GM23338 (cell line): ENCODE measurements at regions not wholly inside any gene's neighbourhood (a gene's known extent, or its start where the extent isn't known, plus 50 kb on each side); places are given as distances from the start of the nearest gene placed in this dataset.

Experiments
- ATAC-seq: fragments of 200-7000 bp; cut with Tn5 transposase; 3 replicates; pipeline ENCODE4 v1.9.1; 2020
- DNase-seq: peaks from one replicate; pipeline ENCODE4 v3.0.0-alpha.2; 2015; ENCODE audit warnings: low spot score
- H2AFZ ChIP-seq: fragments of 200-600 bp; sonication (generic); 2 replicates; pipeline ENCODE4 v1.8.0; 2016; ENCODE audit warnings: antibody characterized with exemption, mild to moderate bottlenecking, moderate library complexity
- H3F3A ChIP-seq: fragments of 200-600 bp; sonication (generic); replicated peaks from 2 replicates; pipeline ENCODE4 v1.8.0; 2017; ENCODE audit warnings: antibody characterized with exemption, mixed run types, low read depth
- H3K27ac ChIP-seq: fragments of 200-600 bp; sonication (generic); 2 replicates; pipeline ENCODE4 v1.6.1; 2016; ENCODE audit warnings: low read depth
- H3K27me3 ChIP-seq: fragments of 200-600 bp; sonication (generic); 2 replicates; pipeline ENCODE4 v1.8.0; 2016; ENCODE audit warnings: mild to moderate bottlenecking, mixed run types, moderate library complexity; ENCODE audit not compliant: insufficient read depth
- H3K36me3 ChIP-seq: fragments of 200-600 bp; sonication (generic); 2 replicates; pipeline ENCODE4 v1.8.0; 2016; ENCODE audit warnings: mild to moderate bottlenecking; ENCODE audit not compliant: insufficient read depth
- H3K4me1 ChIP-seq: fragments of 200-600 bp; sonication (generic); 2 replicates; pipeline ENCODE4 v1.8.0; 2016; ENCODE audit warnings: mild to moderate bottlenecking, moderate library complexity; ENCODE audit not compliant: insufficient read depth
- H3K4me2 ChIP-seq: fragments of 200-600 bp; sonication (generic); 2 replicates; pipeline ENCODE4 v1.7.1; 2017; ENCODE audit warnings: mixed run types
- H3K4me3 ChIP-seq: fragments of 200-600 bp; sonication (generic); 2 replicates; pipeline ENCODE4 v1.6.1; 2016; ENCODE audit warnings: mixed run types
- H3K79me2 ChIP-seq: fragments of 200-600 bp; sonication (generic); replicated peaks from 2 replicates; pipeline ENCODE4 v1.8.0; 2017; ENCODE audit warnings: mild to moderate bottlenecking; ENCODE audit not compliant: insufficient read depth
- H3K9me2 ChIP-seq: fragments of 200-600 bp; sonication (generic); 2 replicates; pipeline ENCODE4 v1.8.0; 2017; ENCODE audit not compliant: insufficient read depth
- H4K20me1 ChIP-seq: fragments of 200-600 bp; sonication (generic); replicated peaks from 2 replicates; pipeline ENCODE4 v1.8.0; 2017; ENCODE audit warnings: mild to moderate bottlenecking; ENCODE audit not compliant: insufficient read depth
- H3K27ac Mint-ChIP-seq: 2 replicates; pipeline ENCODE4 v1.8.0; 2020; ENCODE audit warnings: inconsistent platforms, mild to moderate bottlenecking, moderate library complexity, mixed read lengths
- H3K27me3 Mint-ChIP-seq: 3 replicates; pipeline ENCODE4 v1.8.0; 2022; ENCODE audit warnings: low read depth, mild to moderate bottlenecking, moderate library complexity, mixed read lengths, inconsistent platforms; ENCODE audit not compliant: insufficient read depth, poor library complexity
- H3K36me3 Mint-ChIP-seq: 3 replicates; pipeline ENCODE4 v1.8.0; 2021; ENCODE audit warnings: low read depth, mild to moderate bottlenecking, inconsistent platforms, moderate library complexity, mixed read lengths
- H3K4me1 Mint-ChIP-seq: 3 replicates; pipeline ENCODE4 v1.8.0; 2020; ENCODE audit warnings: mild to moderate bottlenecking, inconsistent platforms, mixed read lengths
- H3K4me3 Mint-ChIP-seq: 3 replicates; pipeline ENCODE4 v1.8.0; 2021; ENCODE audit warnings: moderate library complexity, mild to moderate bottlenecking, inconsistent platforms, mixed read lengths
- H3K9me3 Mint-ChIP-seq: 3 replicates; pipeline ENCODE4 v1.8.0; 2020; ENCODE audit warnings: moderate library complexity, mild to moderate bottlenecking, inconsistent platforms, mixed read lengths
- CREB1 ChIP-seq: fragments of 250-450 bp; sonication (Bioruptor Pico); IDR thresholded peaks from 2 replicates; pipeline ENCODE4 v1.5.0; 2020; ENCODE audit warnings: low read depth, mild to moderate bottlenecking, moderate library complexity
- CTCF ChIP-seq, 2 experiments: fragments of 200-600 bp in 1 of 2; sonication (generic) in 1 of 2; conservative IDR thresholded peaks; 2 replicates each; pipeline versions ENCODE4 v1.5.1 to v1.6.1; 2016 to 2017; ENCODE audit warnings: antibody characterized with exemption in 2 of 2, low read depth in 2 of 2, mild to moderate bottlenecking in 2 of 2, moderate library complexity in 1 of 2
- JUNB ChIP-seq: IDR thresholded peaks from one replicate; pipeline ENCODE4 v1.6.1; 2016; ENCODE audit warnings: antibody characterized with exemption; ENCODE audit not compliant: unreplicated experiment
- NANOG ChIP-seq: IDR thresholded peaks from 2 replicates; pipeline ENCODE4 v1.6.1; 2016; ENCODE audit warnings: antibody characterized with exemption, borderline replicate concordance
- POLR2AphosphoS5 ChIP-seq: IDR thresholded peaks from 2 replicates; pipeline ENCODE4 v1.6.1; 2016; ENCODE audit warnings: antibody characterized with exemption, low read depth
- STAT1 ChIP-seq: IDR thresholded peaks from one replicate; pipeline ENCODE4 v1.6.1; 2016; ENCODE audit warnings: antibody characterized with exemption; ENCODE audit not compliant: unreplicated experiment
- ZNF114 ChIP-seq: fragments of 250-450 bp; sonication (Bioruptor Pico); IDR thresholded peaks from 2 replicates; pipeline ENCODE4 v1.5.0; 2020; ENCODE audit warnings: mild to moderate bottlenecking, moderate library complexity
- ZNF331 ChIP-seq: fragments of 250-450 bp; sonication (Bioruptor Pico); IDR thresholded peaks from 2 replicates; pipeline ENCODE4 v1.5.0; 2020; ENCODE audit warnings: low read depth, mild to moderate bottlenecking, moderate library complexity
- ZNF462 ChIP-seq: fragments of 250-450 bp; sonication (Bioruptor Pico); IDR thresholded peaks from 2 replicates; pipeline ENCODE4 v1.5.0; 2020; ENCODE audit warnings: mild to moderate bottlenecking, moderate library complexity
- TF ChIP-seq, protein P1 (sequence below): IDR thresholded peaks from 2 replicates; pipeline ENCODE4 v1.6.1; 2016; ENCODE audit warnings: antibody characterized with exemption

DNA sequence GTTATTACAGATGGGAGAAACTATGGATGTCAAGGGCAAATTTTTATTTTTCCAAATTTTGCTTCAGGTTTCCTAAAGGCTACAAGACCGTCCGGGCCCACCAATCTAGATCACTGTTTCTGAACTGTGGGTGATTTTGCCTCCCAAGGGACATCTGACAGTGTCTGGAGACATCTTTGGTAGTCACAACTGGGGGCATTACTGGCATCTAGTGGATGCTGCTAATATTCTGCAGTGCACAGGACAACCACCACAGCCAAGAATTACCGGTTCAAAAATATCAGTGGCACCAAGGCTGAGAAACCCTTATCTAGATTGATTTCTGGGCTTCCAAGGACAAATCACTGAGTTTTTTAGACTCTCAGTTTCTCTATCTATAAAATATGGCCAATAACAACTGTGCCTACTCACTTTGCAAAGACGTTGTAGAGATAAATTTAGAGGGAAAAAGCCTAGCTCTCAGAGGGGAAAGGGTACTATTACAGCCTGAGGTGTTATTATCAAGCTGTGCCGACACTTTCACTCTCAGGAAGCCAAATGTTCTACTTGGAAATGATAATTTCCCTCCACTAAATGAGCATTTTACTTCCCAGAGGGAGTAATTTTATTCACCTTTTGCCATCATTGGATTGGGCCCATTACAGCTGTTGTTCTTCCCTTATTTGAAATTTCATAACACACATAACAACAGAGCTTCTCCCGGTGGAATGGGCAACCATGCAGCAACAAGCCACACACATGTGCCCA is 442.1 kb downstream of the CENPC start:
- no peaks in the 10 kb centered on the region for H3K79me2 ChIP-seq
- H3K27me3 ChIP-seq = no peaks in the 10 kb centered on the region
- no peaks in the 10 kb centered on the region for H3F3A ChIP-seq
- H4K20me1 ChIP-seq = no peaks in the 10 kb centered on the region
- H3K9me3 Mint-ChIP-seq = no peaks in the 10 kb centered on the region
- H3K4me3 Mint-ChIP-seq = no peak overlapping the region
- no peak for ATAC-seq
- H3K36me3 Mint-ChIP-seq = no peaks in the 10 kb centered on the region
- no peak overlapping the region for H3K4me2 ChIP-seq
- H3K4me3 ChIP-seq = no peak overlapping the region
- no peak for DNase-seq
- TF ChIP-seq CTCF (conservative IDR thresholded peaks at IDR 0.05; ENCODE audit: low read depth in 2 of 2) (peak in 1 of 2 experiments; percentile 41; a peak in 2 of 4 replicates), STAT1 (no peak)
- no peaks in the 10 kb centered on the region for H3K27me3 Mint-ChIP-seq
- H3K27ac ChIP-seq = no peak overlapping the region
- no peak overlapping the region for H3K27ac Mint-ChIP-seq
- H3K9me2 ChIP-seq = no peaks in the 10 kb centered on the region
- no peaks in the 10 kb centered on the region for H3K4me1 ChIP-seq
- H3K4me1 Mint-ChIP-seq = peaks cover 2% of the 10 kb centered on the region; the same call in 1 of the 3 replicates
- no peaks in the 10 kb centered on the region for H3K36me3 ChIP-seq
- H2AFZ ChIP-seq = no peak overlapping the region

GRCh38 chr4:67101612-67102011 is 443.7 kb downstream of the CENPC start:
- Mint-ChIP-seq H3K27me3 (no peaks in the 10 kb centered on the region), H3K9me3 (0 out of 3 replicates have a peak, but pooled peaks cover 2% of the 10 kb centered on the region), H3K4me3 (no peak overlapping the region), H3K4me1 (peaks cover 2% of the 10 kb centered on the region; the same call in 1 of the 3 replicates), H3K36me3 (no peaks in the 10 kb centered on the region), H3K27ac (no peak overlapping the region)
- Histone ChIP-seq H4K20me1 (no peaks in the 10 kb centered on the region), H3K4me1 (no peaks in the 10 kb centered on the region), H3K9me2 (no peaks in the 10 kb centered on the region), H3K79me2 (no peaks in the 10 kb centered on the region), H3K27me3 (no peaks in the 10 kb centered on the region), H2AFZ (no peak overlapping the region), H3K27ac (no peak overlapping the region), H3F3A (no peaks in the 10 kb centered on the region), H3K36me3 (no peaks in the 10 kb centered on the region), H3K4me3 (no peak overlapping the region), H3K4me2 (no peak overlapping the region)
- ATAC-seq (no peak), DNase-seq (no peak)
- TF ChIP-seq ZNF114 = no peak
- TF ChIP-seq JUNB = no peak
- TF ChIP-seq CTCF (conservative IDR thresholded peaks at IDR 0.05; ENCODE audit: low read depth in 2 of 2) = no peak
- no peak for TF ChIP-seq NANOG
- TF ChIP-seq, protein P1, sequence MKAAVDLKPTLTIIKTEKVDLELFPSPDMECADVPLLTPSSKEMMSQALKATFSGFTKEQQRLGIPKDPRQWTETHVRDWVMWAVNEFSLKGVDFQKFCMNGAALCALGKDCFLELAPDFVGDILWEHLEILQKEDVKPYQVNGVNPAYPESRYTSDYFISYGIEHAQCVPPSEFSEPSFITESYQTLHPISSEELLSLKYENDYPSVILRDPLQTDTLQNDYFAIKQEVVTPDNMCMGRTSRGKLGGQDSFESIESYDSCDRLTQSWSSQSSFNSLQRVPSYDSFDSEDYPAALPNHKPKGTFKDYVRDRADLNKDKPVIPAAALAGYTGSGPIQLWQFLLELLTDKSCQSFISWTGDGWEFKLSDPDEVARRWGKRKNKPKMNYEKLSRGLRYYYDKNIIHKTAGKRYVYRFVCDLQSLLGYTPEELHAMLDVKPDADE = no peak
- no peak for TF ChIP-seq STAT1
- no peak for TF ChIP-seq ZNF462 (CRISPR knock-in tag)
- no peak for TF ChIP-seq CREB1 (CRISPR knock-in tag)
- no peak for TF ChIP-seq ZNF331 (CRISPR knock-in tag)
- no peak for TF ChIP-seq POLR2AphosphoS5
